Stimulated activated CD8-positive, alpha-beta memory T cell treated with anti-CD3 and anti-CD28 coated beads, Interleukin-15, amount 100 ng/mL, for 1 hour (primary cell): ENCODE measurements at regions not wholly inside any gene's neighbourhood (a gene's known extent, or its start where the extent isn't known, plus 50 kb on each side); places are given as distances from the start of the nearest gene placed in this dataset.
"Not testable (repeated sequence)": the region's sequence is repeated elsewhere in the genome, so short reads cannot be mapped to it uniquely, and the experiment has no call there.

Experiments used
- DNase-seq: peaks from one replicate; pipeline ENCODE4 v3.0.0-alpha.2; 2020; ENCODE audit warnings: low read depth

GRCh38 chr10:29881811-29882210, 177.6 kb downstream of the JCAD start:
- no peak for DNase-seq

- DNase-seq: no peak
Observed at GRCh38 chr10:29881336-29881771, 178.0 kb downstream of the JCAD start.

GRCh38 chr10:29880856-29881255, 178.5 kb downstream of the JCAD start:
- DNase-seq: no peak

GRCh38 chr10:29879862-29880261, 179.5 kb downstream of the JCAD start:
- no peak for DNase-seq

- no peak for DNase-seq
Observed at GRCh38 chr10:29878492-29878891, 180.9 kb downstream of the JCAD start.

- no peak for DNase-seq
Observed at GRCh38 chr10:29877793-29878491, 181.4 kb downstream of the JCAD start.

- no peak for DNase-seq
Observed at GRCh38 chr10:29876008-29876555, 183.3 kb downstream of the JCAD start.

GRCh38 chr10:29874606-29875269, 184.6 kb downstream of the JCAD start:
- no peak for DNase-seq

GRCh38 chr10:29873941-29874484, 185.4 kb downstream of the JCAD start:
- no peak for DNase-seq

GRCh38 chr10:29870522-29871044, 188.8 kb downstream of the JCAD start:
- DNase-seq: no peak

GRCh38 chr10:29869593-29869992, 189.8 kb downstream of the JCAD start:
- DNase-seq: no peak

GRCh38 chr10:29866356-29866755, 193.0 kb downstream of the JCAD start:
- no peak for DNase-seq

GRCh38 chr10:29865700-29866355, 193.6 kb downstream of the JCAD start:
- DNase-seq: no peak

GRCh38 chr10:29862923-29863614, 196.3 kb downstream of the JCAD start:
- DNase-seq: no peak

- no peak for DNase-seq
Observed at GRCh38 chr10:29861811-29862505, 197.4 kb downstream of the JCAD start.

- DNase-seq: not testable (repeated sequence)
Observed at GRCh38 chr10:29861231-29861630, 198.2 kb downstream of the JCAD start.

GRCh38 chr10:29860166-29860565, 199.2 kb downstream of the JCAD start:
- DNase-seq: no peak

- no peak for DNase-seq
Observed at GRCh38 chr10:29859521-29860130, 199.8 kb downstream of the JCAD start.

GRCh38 chr10:29858702-29859267, 200.6 kb downstream of the JCAD start:
- no peak for DNase-seq
